NCI-H526 (cell line): ENCODE measurements at regions not wholly inside any gene's neighbourhood (a gene's known extent, or its start where the extent isn't known, plus 50 kb on each side); places are given as distances from the start of the nearest gene placed in this dataset.

Experiments
- DNase-seq, 2 experiments: peaks; one replicate each; lab custom pipeline; 2025; lab: John Stamatoyannopoulos, UW

GRCh38 chr5:133797167-133797566 is 171.3 kb downstream of the C5orf15 start:
- DNase-seq = no peak

- no peak for DNase-seq
These were observed 172.2 kb downstream of the C5orf15 start for GRCh38 chr5:133796186-133796585.

GRCh38 chr5:133794771-133795415 is 173.5 kb downstream of the C5orf15 start:
- DNase-seq = peak; percentile 1 to 10

- no peak for DNase-seq
These were observed 174.5 kb downstream of the C5orf15 start for GRCh38 chr5:133793756-133794465.

- DNase-seq = no peak
These were observed 175.8 kb downstream of the C5orf15 start for GRCh38 chr5:133792655-133793054.

GRCh38 chr5:133792024-133792423 is 176.4 kb downstream of the C5orf15 start:
- no peak for DNase-seq

- DNase-seq = no peak
These were observed 177.5 kb downstream of the C5orf15 start for GRCh38 chr5:133790898-133791297.

GRCh38 chr5:133789428-133789827 is 177.1 kb upstream of the FSTL4 start:
- no peak for DNase-seq

GRCh38 chr5:133788121-133788520 is 175.8 kb upstream of the FSTL4 start:
- no peak for DNase-seq

- no peak for DNase-seq
These were observed 174.1 kb upstream of the FSTL4 start for GRCh38 chr5:133786420-133786819.

- no peak for DNase-seq
These were observed 172.8 kb upstream of the FSTL4 start for GRCh38 chr5:133785182-133785581.

- no peak for DNase-seq
These were observed 171.1 kb upstream of the FSTL4 start for GRCh38 chr5:133783481-133783880.

- no peak for DNase-seq
These were observed 170.4 kb upstream of the FSTL4 start for GRCh38 chr5:133782736-133783135.

GRCh38 chr5:133781436-133782225 is 169.3 kb upstream of the FSTL4 start:
- no peak for DNase-seq

GRCh38 chr5:133780619-133781280 is 168.4 kb upstream of the FSTL4 start:
- no peak for DNase-seq

- no peak for DNase-seq
These were observed 167.6 kb upstream of the FSTL4 start for GRCh38 chr5:133779828-133780475.

GRCh38 chr5:133778636-133779035 is 166.3 kb upstream of the FSTL4 start:
- DNase-seq = no peak

- DNase-seq = no peak
These were observed 165.6 kb upstream of the FSTL4 start for GRCh38 chr5:133777951-133778350.

- DNase-seq = no peak
These were observed 163.4 kb upstream of the FSTL4 start for GRCh38 chr5:133775584-133776304.

GRCh38 chr5:133773247-133774202 is 161.2 kb upstream of the FSTL4 start:
- no peak for DNase-seq
